ENCODE measurements at regions not wholly inside any gene's neighbourhood (a gene's known extent, or its start where the extent isn't known, plus 50 kb on each side); places are given as distances from the start of the nearest gene placed in this dataset.

GRCh38 chr5:51802551-51803184 lies 419.4 kb downstream of the ISL1 start:
- H3F3A ChIP-seq (ENCODE audit: insufficient read depth, low read length, poor library complexity, severe bottlenecking), result no peaks in the 10 kb centered on the region

GRCh38 chr5:51806677-51807076 lies 423.4 kb downstream of the ISL1 start:
- Histone ChIP-seq H3K9ac (ENCODE audit: low read length) (no peak overlapping the region), H2AFZ (ENCODE audit: low read depth, low read length) (no peak overlapping the region), H3F3A (ENCODE audit: insufficient read depth, low read length, poor library complexity, severe bottlenecking) (no peaks in the 10 kb centered on the region), H3K9me2 (ENCODE audit: insufficient read depth, low read length) (no peaks in the 10 kb centered on the region), H3K4me2 (ENCODE audit: low read length) (no peak overlapping the region), H3K27me3 (ENCODE audit: insufficient read depth, low read depth, low read length) (no peaks in the 10 kb centered on the region), H3K27ac (ENCODE audit: low read length) (no peak overlapping the region), H3K9me3 (ENCODE audit: low read length) (no peaks in the 10 kb centered on the region), H3K4me3 (ENCODE audit: low read length) (no peak overlapping the region), H4K20me1 (ENCODE audit: insufficient read depth) (no peaks in the 10 kb centered on the region), H3K36me3 (ENCODE audit: insufficient read depth, low read length) (no peaks in the 10 kb centered on the region), H3K79me2 (replicated peaks; ENCODE audit: insufficient read depth, low read length) (no peaks in the 10 kb centered on the region)
- TF ChIP-seq REST (IDR thresholded peaks at IDR 0.05; ENCODE audit: borderline replicate concordance) (no peak), EZH2 (IDR thresholded peaks at IDR 0.05; ENCODE audit: borderline replicate concordance, insufficient read depth, low read length, poor library complexity, severe bottlenecking) (no peak), SMC3 (conservative IDR thresholded peaks at IDR 0.05; ENCODE audit: poor library complexity) (no peak), TAF1 (IDR thresholded peaks at IDR 0.05; ENCODE audit: low read depth) (no peak), RAD21 (conservative IDR thresholded peaks at IDR 0.05) (no peak), EP300 (conservative IDR thresholded peaks at IDR 0.05; ENCODE audit: poor library complexity, severe bottlenecking) (no peak), CTCF (IDR thresholded peaks at IDR 0.05; ENCODE audit: poor library complexity, severe bottlenecking) (no peak), MXI1 (conservative IDR thresholded peaks at IDR 0.05; ENCODE audit: poor library complexity, severe bottlenecking) (no peak), POLR2AphosphoS5 (IDR thresholded peaks at IDR 0.05) (no peak)

More at GRCh38 chr5:51802551-51803184, 419.4 kb downstream of the ISL1 start:
- H3K9ac ChIP-seq (ENCODE audit: low read length), result no peak overlapping the region
- H3K79me2 ChIP-seq (replicated peaks; ENCODE audit: insufficient read depth, low read length), result no peaks in the 10 kb centered on the region
- no peaks in the 10 kb centered on the region for H4K20me1 ChIP-seq (ENCODE audit: insufficient read depth)
- H3K27me3 ChIP-seq (ENCODE audit: insufficient read depth, low read depth, low read length), result no peaks in the 10 kb centered on the region
- no peaks in the 10 kb centered on the region for H3K9me3 ChIP-seq (ENCODE audit: low read length)
- no peaks in the 10 kb centered on the region for H3K36me3 ChIP-seq (ENCODE audit: insufficient read depth, low read length)
- H3K9me2 ChIP-seq (ENCODE audit: insufficient read depth, low read length), result no peaks in the 10 kb centered on the region
- H3K27ac ChIP-seq (ENCODE audit: low read length), result no peak overlapping the region
- no peak for TF ChIP-seq CTCF (IDR thresholded peaks at IDR 0.05; ENCODE audit: poor library complexity, severe bottlenecking)
- no peak overlapping the region for H3K4me2 ChIP-seq (ENCODE audit: low read length)
- H2AFZ ChIP-seq (ENCODE audit: low read depth, low read length), result no peak overlapping the region
- no peak overlapping the region for H3K4me3 ChIP-seq (ENCODE audit: low read length)
